Calu3 (cell line): ENCODE measurements at regions not wholly inside any gene's neighbourhood (a gene's known extent, or its start where the extent isn't known, plus 50 kb on each side); places are given as distances from the start of the nearest gene placed in this dataset.
A peak's percentile ranks its signal among the peaks of the same experiment; 100 is the strongest.

ENCODE experiments used
- BruUV-seq: library from RNA; stranded (reverse); fragments of 400-500 nt; replicated peaks from 2 replicates; lab custom pipeline; 2021; lab: Mats Ljungman, UMichigan
- CTCF ChIA-PET: fragments of 300-600 bp; sonication (Branson Sonifier 250); formaldehyde crosslinking; loops from one replicate; lab custom pipeline; 2022; ENCODE audit warnings: antibody characterized with exemption; lab: Charles Lee
- DNase-seq: peaks from one replicate; pipeline ENCODE4 v3.0.0; 2022
- H3K27ac Mint-ChIP-seq: one replicate; pipeline ENCODE4 v1.8.0; 2022; ENCODE audit warnings: mixed read lengths; ENCODE audit not compliant: unreplicated experiment
- H3K27me3 Mint-ChIP-seq: one replicate; pipeline ENCODE4 v1.8.0; 2022; ENCODE audit warnings: mixed read lengths; ENCODE audit not compliant: unreplicated experiment
- H3K36me3 Mint-ChIP-seq: one replicate; pipeline ENCODE4 v1.8.0; 2022; ENCODE audit warnings: mild to moderate bottlenecking, moderate library complexity, mixed read lengths; ENCODE audit not compliant: insufficient read depth, unreplicated experiment
- H3K4me1 Mint-ChIP-seq: one replicate; pipeline ENCODE4 v1.8.0; 2022; ENCODE audit warnings: mild to moderate bottlenecking, low read depth, mixed read lengths; ENCODE audit not compliant: unreplicated experiment
- H3K4me3 Mint-ChIP-seq: one replicate; pipeline ENCODE4 v1.8.0; 2022; ENCODE audit warnings: mild to moderate bottlenecking, low read depth, moderate library complexity, mixed read lengths; ENCODE audit not compliant: unreplicated experiment
- H3K9me3 Mint-ChIP-seq: one replicate; pipeline ENCODE4 v1.8.0; 2022; ENCODE audit warnings: low read depth, mixed read lengths; ENCODE audit not compliant: unreplicated experiment
- CTCF ChIP-seq: fragments of 200-600 bp; IDR thresholded peaks from one replicate; pipeline ENCODE4 v1.8.0; 2022; ENCODE audit warnings: antibody characterized with exemption; ENCODE audit not compliant: unreplicated experiment
- intact Hi-C: fragments of 100-400 bp; cut with micrococcal nuclease; formaldehyde crosslinking; loops from one replicate; pipeline ENCODE4 v1.10.0; 2022; ENCODE audit not compliant: unreplicated experiment

- Mint-ChIP-seq H3K4me1 (peaks cover 52% of the 10 kb centered on the region), H3K9me3 (peaks cover 2% of the 10 kb centered on the region), H3K27ac (peak overlapping the region; percentile 82), H3K27me3 (no peaks in the 10 kb centered on the region), H3K36me3 (peaks cover 8% of the 10 kb centered on the region), H3K4me3 (no peak overlapping the region)
- DNase-seq: no peak
- intact Hi-C loops: loop anchor here (5.0 kb wide), 1 partner anchor 71 kb away; no protein-coding TSS in a partner anchor
- TF ChIP-seq CTCF: no peak
- CTCF ChIA-PET: no interaction called here
- BruUV-seq: no TSS peak
Measured at GRCh38 chr4:147362938-147363337, 118.0 kb upstream of the EDNRA start.

GRCh38 chr4:147363514-147363913 lies 117.4 kb upstream of the EDNRA start:
- Mint-ChIP-seq H3K27me3 (no peaks in the 10 kb centered on the region), H3K27ac (peak overlapping the region; percentile 82), H3K4me1 (peaks cover 58% of the 10 kb centered on the region), H3K9me3 (peaks cover 2% of the 10 kb centered on the region), H3K36me3 (peaks cover 8% of the 10 kb centered on the region), H3K4me3 (peak overlapping the region; percentile 25)
- BruUV-seq: no TSS peak
- TF ChIP-seq CTCF: no peak
- DNase-seq: no peak
- intact Hi-C loops: loop anchor here (5.0 kb wide), 1 partner anchor 71 kb away; no protein-coding TSS in a partner anchor
- CTCF ChIA-PET: no interaction called here

GRCh38 chr4:147365396-147365795 lies 115.5 kb upstream of the EDNRA start:
- CTCF ChIA-PET: no interaction called here
- no peak for DNase-seq
- no TSS peak for BruUV-seq
- intact Hi-C loops: no loop called here
- peaks cover 62% of the 10 kb centered on the region for H3K4me1 Mint-ChIP-seq
- peaks cover 2% of the 10 kb centered on the region for H3K9me3 Mint-ChIP-seq
- H3K4me3 Mint-ChIP-seq: no peak overlapping the region
- H3K27ac Mint-ChIP-seq: no peak overlapping the region
- no peaks in the 10 kb centered on the region for H3K27me3 Mint-ChIP-seq
- peaks cover 8% of the 10 kb centered on the region for H3K36me3 Mint-ChIP-seq
- TF ChIP-seq CTCF: no peak

- H3K27ac Mint-ChIP-seq: no peak overlapping the region
- BruUV-seq: no TSS peak
Measured at GRCh38 chr4:147366164-147366563, 114.7 kb upstream of the EDNRA start.

More at GRCh38 chr4:147366164-147366563, 114.7 kb upstream of the EDNRA start:
- CTCF ChIA-PET: no interaction called here
- H3K27me3 Mint-ChIP-seq: no peaks in the 10 kb centered on the region
- DNase-seq: no peak
- peaks cover 70% of the 10 kb centered on the region for H3K4me1 Mint-ChIP-seq
- H3K36me3 Mint-ChIP-seq: peaks cover 8% of the 10 kb centered on the region
- intact Hi-C loops: no loop called here
- H3K4me3 Mint-ChIP-seq: no peak overlapping the region
- H3K9me3 Mint-ChIP-seq: peaks cover 2% of the 10 kb centered on the region
- no peak for TF ChIP-seq CTCF
